Left lung (tissue), 4 donors: ENCODE measurements at regions not wholly inside any gene's neighbourhood (a gene's known extent, or its start where the extent isn't known, plus 50 kb on each side); places are given as distances from the start of the nearest gene placed in this dataset.

Experiments
- ATAC-seq: fragments of 200-7000 bp; cut with Tn5 transposase; one replicate; pipeline ENCODE4 v1.9.1; 2020; ENCODE audit warnings: moderate library complexity
- DNase-seq, 4 donors: peaks; one replicate each; pipeline ENCODE4 v3.0.0-alpha.2; 2013 to 2020
- H3K27ac ChIP-seq, 2 donors: fragments of 200-600 bp; sonication (generic) in 1 of 2; one replicate each; pipeline versions ENCODE4 v1.5.0 to v1.8.0; 2020 to 2021
- H3K27me3 ChIP-seq, 2 donors: fragments of 200-600 bp; sonication (generic) in 1 of 2; one replicate each; pipeline versions ENCODE4 v1.5.0 to v1.8.0; 2020 to 2021
- H3K36me3 ChIP-seq, 2 donors: fragments of 200-600 bp; sonication (generic) in 1 of 2; one replicate each; pipeline versions ENCODE4 v1.5.0 to v1.8.0; 2020 to 2021
- H3K4me1 ChIP-seq, 2 donors: fragments of 200-600 bp; one replicate each; pipeline ENCODE4 v1.8.0; 2021
- H3K4me3 ChIP-seq, 2 donors: fragments of 200-600 bp; sonication (generic) in 1 of 2; one replicate each; pipeline versions ENCODE4 v1.5.0 to v1.8.0; 2020 to 2021; ENCODE audit warnings: mild to moderate bottlenecking in 1 of 2
- H3K9me3 ChIP-seq, 2 donors: fragments of 200-600 bp; sonication (generic) in 1 of 2; one replicate each; pipeline versions ENCODE4 v1.5.0 to v1.8.0; 2020 to 2021
- CTCF ChIP-seq, 2 donors: fragments of 200-600 bp; sonication (generic) in 1 of 2; IDR thresholded peaks; one replicate each; pipeline versions ENCODE4 v1.5.0 to v1.8.0; 2021; ENCODE audit warnings: antibody characterized with exemption in 2 of 2
- intact Hi-C, 2 donors: fragments of 100-400 bp; cut with DNase I; formaldehyde crosslinking; loops; one replicate each; pipeline versions ENCODE4 v1.11.2 to v1.14.2; 2022
- donor health status: DM: no; HTN: yes; CAD: no.
- donor health status: DM: no; HTN: no; CAD: no.

GRCh38 chr9:104245925-104246324 lies 151.8 kb downstream of the SMC2 start:
- DNase-seq (no peak), ATAC-seq (no peak)
- intact Hi-C loops: no loop called here
- Histone ChIP-seq H3K27ac (no peak overlapping the region), H3K36me3 (no peaks in the 10 kb centered on the region), H3K9me3 (no peaks in the 10 kb centered on the region), H3K27me3 (no peaks in the 10 kb centered on the region), H3K4me3 (no peak overlapping the region), H3K4me1 (no peaks in the 10 kb centered on the region)
- no peak for TF ChIP-seq CTCF (IDR thresholded peaks at IDR 0.05)

- Histone ChIP-seq H3K4me1 (no peaks in the 10 kb centered on the region), H3K9me3 (peaks cover 0 to 4% of the 10 kb centered on the region in 2 donors), H3K27me3 (no peaks in the 10 kb centered on the region), H3K4me3 (no peak overlapping the region), H3K27ac (no peak overlapping the region), H3K36me3 (no peaks in the 10 kb centered on the region)
- TF ChIP-seq CTCF (IDR thresholded peaks at IDR 0.05): no peak
- DNase-seq (no peak), ATAC-seq (no peak)
- intact Hi-C loops: no loop called here
Observed at GRCh38 chr9:104247899-104248460, 153.9 kb downstream of the SMC2 start.

GRCh38 chr9:104256031-104256695 lies 162.1 kb downstream of the SMC2 start:
- Histone ChIP-seq H3K9me3 (peaks cover 0 to 13% of the 10 kb centered on the region in 2 donors), H3K27ac (no peak overlapping the region), H3K4me1 (no peaks in the 10 kb centered on the region), H3K36me3 (no peaks in the 10 kb centered on the region), H3K27me3 (no peaks in the 10 kb centered on the region), H3K4me3 (no peak overlapping the region)
- intact Hi-C loops: no loop called here
- ATAC-seq (no peak), DNase-seq (no peak)
- no peak for TF ChIP-seq CTCF (IDR thresholded peaks at IDR 0.05)

GRCh38 chr9:104256696-104257062 lies 162.6 kb downstream of the SMC2 start:
- no peaks in the 10 kb centered on the region for H3K4me1 ChIP-seq
- no peak overlapping the region for H3K27ac ChIP-seq
- H3K27me3 ChIP-seq: no peaks in the 10 kb centered on the region
- ATAC-seq: no peak
- intact Hi-C loops: no loop called here
- no peaks in the 10 kb centered on the region for H3K36me3 ChIP-seq
- peaks cover 0 to 13% of the 10 kb centered on the region in 2 donors for H3K9me3 ChIP-seq
- no peak for DNase-seq
- H3K4me3 ChIP-seq: no peak overlapping the region
- no peak for TF ChIP-seq CTCF (IDR thresholded peaks at IDR 0.05)

- Histone ChIP-seq H3K9me3 (peaks cover 0 to 3% of the 10 kb centered on the region in 2 donors), H3K36me3 (no peaks in the 10 kb centered on the region), H3K4me3 (no peak overlapping the region), H3K27me3 (no peaks in the 10 kb centered on the region), H3K4me1 (no peaks in the 10 kb centered on the region), H3K27ac (no peak overlapping the region)
- DNase-seq: no peak
- intact Hi-C loops: no loop called here
- TF ChIP-seq CTCF (IDR thresholded peaks at IDR 0.05): no peak
- no peak for ATAC-seq
Observed at GRCh38 chr9:104258296-104259011, 164.3 kb downstream of the SMC2 start.
